ENCODE measurements at regions not wholly inside any gene's neighbourhood (a gene's known extent, or its start where the extent isn't known, plus 50 kb on each side); places are given as distances from the start of the nearest gene placed in this dataset.

GRCh38 chr1:14440166-14440565, 158.3 kb upstream of the KAZN start:
- no peak for DNase-seq (ENCODE audit: low read depth)

DNA sequence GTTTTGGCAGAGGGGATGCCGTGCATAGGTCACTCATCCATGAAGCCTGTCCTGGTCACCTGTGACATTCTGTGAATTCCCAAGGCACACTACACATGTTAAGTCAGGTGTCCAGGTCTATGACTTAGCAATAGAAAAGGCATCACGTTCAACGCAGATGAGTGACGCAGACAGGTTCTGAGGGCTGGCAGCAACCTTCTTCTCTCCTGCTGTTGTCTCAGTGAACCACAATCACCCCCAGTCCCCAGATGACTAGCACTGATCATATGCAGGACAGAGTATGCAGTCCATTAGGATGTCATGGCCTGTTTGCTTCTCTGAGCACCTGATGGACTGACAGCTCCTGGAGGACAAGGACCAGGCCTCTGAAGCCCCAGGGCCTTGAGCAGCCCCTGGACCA, 157.8 kb upstream of the KAZN start:
- no peak for DNase-seq (ENCODE audit: low read depth)

- no peak for DNase-seq (ENCODE audit: low read depth)
Measured at GRCh38 chr1:14441302-14441741, 157.2 kb upstream of the KAZN start.

DNA sequence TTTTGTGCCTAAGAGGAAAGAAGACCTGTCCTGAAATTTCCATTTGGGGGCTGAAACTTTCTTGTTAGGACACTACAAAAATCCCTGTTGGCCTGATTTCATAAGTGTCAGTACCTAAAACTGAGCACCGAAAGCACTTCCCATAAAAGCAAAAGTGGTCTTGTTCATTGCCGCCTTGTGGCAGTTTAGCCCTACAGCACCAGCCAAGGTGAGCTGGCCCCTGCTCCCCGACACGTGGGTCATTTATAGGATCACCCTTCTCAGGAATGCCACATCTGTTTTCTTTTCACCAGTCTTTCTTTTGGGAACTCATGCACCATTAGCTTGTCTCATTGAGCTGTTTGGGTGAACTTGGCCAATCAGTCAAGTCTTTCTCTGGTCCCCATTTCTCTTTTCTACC, 155.8 kb upstream of the KAZN start:
- DNase-seq (ENCODE audit: low read depth): no peak

DNA sequence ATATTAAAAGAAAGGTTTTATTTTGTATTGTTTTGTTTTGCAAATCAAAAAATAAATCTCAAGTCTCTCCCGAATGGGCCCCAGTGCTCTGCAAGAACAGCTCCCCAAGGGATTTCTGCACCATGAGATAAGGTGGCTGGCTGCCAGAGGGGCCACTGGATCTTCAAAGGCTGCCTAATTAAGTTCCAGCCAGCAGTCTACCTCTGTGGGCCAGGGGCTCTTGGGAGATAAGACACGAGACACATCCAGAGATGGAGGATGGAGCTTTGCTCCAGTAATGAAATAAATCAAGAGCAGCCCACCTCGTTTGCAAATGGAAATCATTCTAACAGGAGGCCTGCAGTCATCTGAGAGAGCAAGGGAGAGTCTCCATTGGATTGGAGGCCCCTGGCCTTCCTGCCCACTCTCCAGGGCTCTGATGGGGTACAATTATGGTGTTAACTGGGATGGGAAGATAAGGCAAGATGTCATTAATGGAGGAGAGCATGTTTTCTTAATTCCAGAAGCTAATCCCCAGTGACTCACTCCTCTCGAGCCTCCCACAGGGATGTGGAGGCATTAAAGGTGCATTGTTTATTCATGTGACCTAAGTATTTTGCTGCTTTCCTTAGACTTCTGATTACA, 155.2 kb upstream of the KAZN start:
- DNase-seq (ENCODE audit: low read depth): no peak

DNA sequence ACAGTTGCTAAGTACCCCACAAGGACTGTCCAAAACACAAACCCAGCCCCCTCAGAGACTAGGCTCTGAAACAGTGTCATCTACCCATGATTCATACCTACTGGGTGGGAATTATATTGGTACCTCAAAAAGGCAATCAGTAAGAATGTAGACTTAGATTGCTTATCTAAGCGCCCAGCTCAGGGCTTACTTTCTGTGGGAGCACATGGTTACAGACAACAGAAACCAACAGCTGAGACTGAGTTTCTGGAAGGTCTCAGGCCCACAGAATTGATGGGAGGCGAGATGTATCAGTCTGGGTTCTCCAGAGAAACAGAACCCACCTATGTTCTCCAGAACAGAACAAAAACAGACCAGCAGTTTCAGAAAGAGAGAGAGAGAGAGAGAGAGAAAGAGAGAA, 147.3 kb upstream of the KAZN start:
- no peak for DNase-seq (ENCODE audit: low read depth)

GRCh38 chr1:14452551-14452950, 145.9 kb upstream of the KAZN start:
- no peak for DNase-seq (ENCODE audit: low read depth)

DNA sequence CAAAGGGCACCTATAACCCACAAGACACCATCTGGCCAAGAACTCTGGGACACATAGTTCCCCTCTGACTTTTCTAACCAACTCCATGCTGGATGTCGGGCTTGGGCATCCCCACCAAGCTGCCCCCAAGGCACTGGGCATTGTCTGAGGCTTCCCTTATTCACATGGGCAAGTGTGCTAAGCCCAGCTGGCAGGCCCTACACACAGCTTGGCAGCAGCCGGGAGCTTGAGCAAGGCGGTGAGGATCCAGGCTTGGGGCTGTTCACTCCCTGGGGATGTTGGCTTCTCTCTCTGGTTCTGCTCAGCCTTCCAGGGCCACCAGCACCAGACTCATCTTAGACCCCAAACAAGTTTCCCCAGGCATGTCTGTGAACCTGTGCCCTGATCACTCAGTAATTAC, 138.3 kb upstream of the KAZN start:
- DNase-seq (ENCODE audit: low read depth): no peak

DNA sequence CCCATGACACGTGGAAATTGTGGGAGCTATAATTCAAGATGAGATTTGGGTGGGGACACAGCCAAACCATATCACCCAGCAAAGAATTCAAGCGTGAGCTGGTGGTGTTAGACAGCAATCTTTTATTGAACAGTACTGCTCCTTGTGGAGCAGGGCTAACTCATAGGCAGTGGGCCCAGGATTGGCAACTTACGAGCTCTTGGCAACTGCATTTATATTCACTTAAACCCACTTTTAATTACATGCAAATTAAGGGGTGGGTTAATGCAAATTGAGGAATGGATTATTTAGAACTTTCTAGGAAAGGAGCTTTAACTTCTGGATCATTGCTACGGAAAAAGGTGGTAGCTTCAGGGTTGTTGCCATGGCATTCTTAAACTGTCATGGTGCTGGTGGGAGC, 135.6 kb upstream of the KAZN start:
- DNase-seq (ENCODE audit: low read depth): no peak

DNA sequence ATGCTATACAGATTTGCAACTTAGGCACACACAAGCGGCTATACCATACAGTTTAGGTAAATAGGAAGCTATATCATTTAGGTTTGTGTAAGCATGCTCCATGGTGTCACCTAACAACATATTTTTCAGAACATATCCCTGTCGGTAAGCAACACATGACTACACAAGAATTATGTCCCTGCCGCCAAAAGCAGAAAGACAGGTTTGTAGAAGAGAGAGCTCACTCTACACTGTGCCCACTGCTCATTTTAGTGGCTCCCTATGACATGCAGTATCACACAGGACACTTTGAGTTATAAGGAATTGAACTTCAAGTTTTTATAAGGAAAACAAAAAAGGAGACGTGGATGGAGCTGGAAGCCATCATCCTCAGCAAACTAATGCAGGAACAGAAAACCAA, 132.5 kb upstream of the KAZN start:
- no peak for DNase-seq (ENCODE audit: low read depth)

GRCh38 chr1:14467112-14467511, 131.4 kb upstream of the KAZN start:
- DNase-seq (ENCODE audit: low read depth): no peak

DNA sequence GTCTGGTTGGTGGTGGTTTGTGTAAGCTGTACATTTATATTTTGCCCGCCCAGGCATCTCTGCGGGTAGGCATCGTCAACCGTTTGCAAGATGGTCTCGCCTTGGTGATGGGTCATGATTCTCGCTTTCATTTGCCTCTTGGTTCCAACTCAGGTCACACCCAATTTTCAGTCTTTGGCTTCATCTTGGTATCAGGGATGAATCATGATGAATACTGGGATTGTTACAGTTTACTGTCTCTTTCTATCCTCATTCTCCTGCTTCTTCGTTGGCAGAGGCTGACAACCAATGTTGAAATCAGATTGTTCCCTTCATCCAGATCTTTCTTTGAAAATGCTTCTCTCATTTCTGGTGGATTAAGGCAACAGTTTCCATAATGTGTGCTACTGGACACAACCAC, 129.7 kb upstream of the KAZN start:
- DNase-seq (ENCODE audit: low read depth): no peak

DNA sequence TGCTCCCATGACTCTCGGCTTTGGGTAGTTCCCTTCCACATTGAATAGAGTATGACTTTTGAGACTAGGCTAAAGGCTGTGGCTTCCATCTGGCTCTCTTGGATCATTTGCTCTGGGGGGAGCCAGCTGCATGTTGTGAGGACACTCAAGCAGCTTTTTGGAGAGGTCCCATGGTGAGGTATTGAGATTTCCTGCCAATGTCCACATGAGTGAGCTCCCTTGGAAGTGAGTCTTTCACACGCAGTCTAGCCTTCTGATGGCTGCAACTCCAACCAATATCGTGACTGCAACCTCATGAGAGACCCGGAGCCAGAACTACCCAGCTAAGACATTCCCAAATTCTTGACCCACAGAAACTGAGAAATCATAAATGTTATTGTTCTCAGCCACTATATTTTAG, 127.7 kb upstream of the KAZN start:
- no peak for DNase-seq (ENCODE audit: low read depth)

DNA sequence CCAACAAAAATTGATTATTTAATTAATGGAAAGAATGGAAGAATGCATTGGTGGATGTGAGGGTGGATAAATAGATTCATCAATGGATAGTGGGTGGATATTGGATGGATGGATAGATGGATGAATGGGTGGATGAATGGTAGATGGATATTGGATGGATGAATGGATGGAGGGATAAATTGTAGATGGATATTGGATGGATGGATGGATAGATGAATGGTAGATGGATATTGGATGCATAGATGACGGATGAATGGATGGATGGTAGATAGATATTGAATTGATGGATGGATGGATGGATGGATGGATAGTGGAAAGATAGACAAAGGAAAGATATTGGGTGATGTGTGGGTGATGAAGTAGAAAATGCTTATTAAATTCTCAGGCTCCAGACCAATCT, 123.6 kb upstream of the KAZN start:
- no peak for DNase-seq (ENCODE audit: low read depth)

DNA sequence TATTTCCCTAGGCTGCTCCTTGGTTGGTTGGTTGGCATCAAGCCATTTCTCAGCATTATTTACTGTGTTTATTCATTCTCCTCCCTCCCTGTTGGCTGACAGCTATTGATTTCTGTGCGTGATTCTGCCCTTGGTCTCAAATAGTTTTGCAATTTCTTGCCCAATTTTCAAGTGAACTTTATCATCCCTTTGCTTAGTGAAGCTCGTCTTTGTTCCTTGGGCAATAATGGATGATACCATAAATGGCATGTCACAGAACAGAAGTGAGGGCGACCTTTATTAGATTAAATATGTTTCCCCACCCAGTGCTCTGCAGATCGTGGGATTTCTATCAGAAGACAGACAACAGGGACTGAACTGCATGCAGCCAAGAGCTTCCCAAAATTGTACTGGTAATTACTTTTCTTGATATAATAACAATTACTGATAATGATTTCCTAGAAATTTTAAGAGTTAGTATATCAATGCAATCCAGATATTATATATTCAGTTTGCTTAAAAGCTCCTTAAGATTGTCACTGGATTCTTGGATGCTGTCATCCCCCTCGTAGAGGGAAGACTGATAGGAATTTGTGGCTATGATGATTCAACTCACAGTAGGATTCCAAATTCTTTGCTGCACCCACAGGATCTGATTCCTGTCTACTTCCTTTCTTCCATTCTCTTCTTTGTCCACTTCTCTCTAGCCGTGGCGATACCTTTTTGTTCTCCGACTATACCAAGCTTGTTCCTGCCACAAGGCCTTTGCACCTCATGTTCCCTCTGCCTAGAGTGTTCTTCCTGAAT, 122.1 kb upstream of the KAZN start:
- no peak for DNase-seq (ENCODE audit: low read depth)

DNA sequence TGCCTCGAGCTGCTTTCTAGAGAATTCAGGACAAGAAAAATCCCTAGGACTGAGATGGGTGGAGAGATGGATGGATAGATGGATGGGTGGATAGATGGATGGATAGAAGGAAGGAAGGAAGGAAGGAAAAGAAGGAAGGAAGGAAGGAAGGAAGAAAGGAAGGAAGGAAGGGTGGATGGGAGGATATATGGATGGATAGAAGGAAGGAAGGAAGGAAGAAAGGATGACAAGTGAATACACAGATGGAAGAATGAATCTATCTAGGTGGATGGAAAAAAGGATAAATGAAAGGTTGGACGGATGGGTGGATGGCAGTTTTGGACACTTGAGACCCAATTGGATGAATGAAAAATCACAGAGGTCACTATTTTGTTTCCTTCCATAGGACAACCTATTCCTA, 120.4 kb upstream of the KAZN start:
- DNase-seq (ENCODE audit: low read depth): no peak

DNA sequence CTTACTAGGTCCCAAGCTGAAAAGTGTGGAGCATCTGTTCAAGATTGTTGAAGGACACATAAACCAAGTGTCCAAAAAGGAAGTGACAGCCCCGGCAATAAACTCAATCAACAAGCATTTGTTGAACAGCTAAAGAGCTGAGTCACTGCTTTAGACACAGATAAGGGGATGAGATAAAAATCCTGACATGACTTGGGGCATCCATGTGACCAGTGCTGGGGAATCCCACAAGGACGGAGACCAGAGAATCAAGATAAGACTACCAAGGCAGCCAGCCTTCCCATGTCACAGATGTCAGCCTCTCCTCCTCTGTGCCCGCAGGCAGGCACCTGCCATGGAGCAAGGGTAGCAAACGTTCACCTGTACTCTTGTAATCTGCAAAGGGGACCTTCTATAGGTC, 118.6 kb upstream of the KAZN start:
- no peak for DNase-seq (ENCODE audit: low read depth)

DNA sequence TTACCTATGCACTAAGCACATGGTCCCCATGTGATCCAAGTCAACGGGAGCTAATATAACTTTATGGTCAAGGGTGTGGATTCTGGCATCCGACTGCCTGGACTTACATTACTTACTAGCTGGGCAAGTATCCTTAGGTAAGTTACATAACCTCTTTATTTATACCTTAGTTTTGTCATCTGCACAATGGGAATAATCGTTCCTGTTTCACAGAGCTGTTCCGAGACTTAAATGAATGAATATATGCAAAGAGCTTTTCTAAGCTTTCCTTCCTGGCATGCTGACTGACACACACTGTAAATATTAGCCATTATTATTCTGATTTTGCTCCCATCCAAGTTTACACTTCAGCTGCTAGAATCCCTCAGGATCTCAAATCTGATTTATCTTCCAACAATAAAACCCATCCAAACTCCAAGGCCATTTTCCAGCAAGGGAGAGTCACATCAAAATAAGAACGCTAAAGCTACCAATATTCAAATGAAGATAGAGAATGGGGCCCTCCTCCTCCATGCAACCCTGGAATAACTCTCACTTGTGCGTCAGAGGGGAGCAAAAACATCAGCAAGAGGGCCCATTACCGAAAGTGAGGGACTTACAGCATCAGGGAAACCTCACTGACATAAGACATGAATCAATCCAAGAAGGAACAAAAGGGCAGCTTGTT, 115.6 kb upstream of the KAZN start:
- DNase-seq (ENCODE audit: low read depth): peak; percentile 49

DNA sequence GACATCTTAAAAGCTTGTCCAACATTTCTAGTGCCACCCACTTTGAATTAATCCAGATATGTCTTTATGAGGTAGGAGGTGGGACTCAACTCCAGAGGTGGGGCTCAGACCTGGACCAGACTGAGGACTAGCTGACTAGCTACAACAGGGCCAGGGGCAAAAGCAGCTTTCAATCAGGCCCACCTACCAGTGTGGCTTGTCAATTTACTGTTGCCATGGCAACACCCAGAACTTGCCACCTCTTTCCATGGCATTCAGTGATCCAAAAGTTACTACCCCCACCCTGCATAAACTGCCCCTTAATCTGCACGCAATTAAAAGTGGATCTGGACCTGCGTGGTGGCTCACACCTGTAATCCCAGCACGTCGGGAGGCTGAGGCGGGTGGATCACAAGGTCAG, 113.2 kb upstream of the KAZN start:
- DNase-seq (ENCODE audit: low read depth): no peak

DNA sequence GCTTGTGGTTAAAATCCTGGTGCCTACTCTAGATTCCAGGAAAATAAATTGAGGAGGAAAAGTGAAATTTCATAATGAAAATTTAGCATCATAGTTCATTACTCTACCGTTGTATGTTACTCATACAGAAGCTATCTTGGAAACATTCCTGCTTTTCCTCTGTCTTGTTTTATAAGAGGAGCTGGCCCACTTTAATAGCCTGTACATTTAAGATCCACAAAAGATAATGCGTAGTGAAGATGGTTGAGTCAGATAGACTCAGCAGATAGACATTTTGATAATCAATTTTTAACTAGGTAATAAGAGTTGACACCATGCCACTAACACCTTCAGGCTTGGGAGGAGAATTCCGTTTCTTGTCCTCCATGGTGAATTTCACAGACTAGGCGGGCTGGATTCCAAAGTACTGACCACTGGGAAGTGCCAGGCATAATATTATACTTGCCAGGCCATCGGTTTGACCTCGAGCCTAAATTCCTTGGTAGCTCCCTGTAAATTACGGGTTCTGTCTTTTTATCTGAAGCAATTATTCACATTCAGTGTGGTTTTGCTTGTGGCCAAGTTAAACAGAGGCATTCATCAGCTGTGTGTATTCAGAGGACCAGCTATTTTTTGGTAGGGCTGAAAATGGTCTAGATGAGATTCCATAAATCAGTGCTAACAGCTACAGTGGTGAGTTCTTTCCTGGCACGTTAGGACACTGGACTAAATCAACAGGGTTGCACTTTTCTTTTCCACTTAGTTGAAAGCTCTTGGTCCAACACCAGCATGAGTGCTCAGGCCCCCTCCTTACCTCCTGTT, 111.9 kb upstream of the KAZN start:
- DNase-seq (ENCODE audit: low read depth): no peak

DNA sequence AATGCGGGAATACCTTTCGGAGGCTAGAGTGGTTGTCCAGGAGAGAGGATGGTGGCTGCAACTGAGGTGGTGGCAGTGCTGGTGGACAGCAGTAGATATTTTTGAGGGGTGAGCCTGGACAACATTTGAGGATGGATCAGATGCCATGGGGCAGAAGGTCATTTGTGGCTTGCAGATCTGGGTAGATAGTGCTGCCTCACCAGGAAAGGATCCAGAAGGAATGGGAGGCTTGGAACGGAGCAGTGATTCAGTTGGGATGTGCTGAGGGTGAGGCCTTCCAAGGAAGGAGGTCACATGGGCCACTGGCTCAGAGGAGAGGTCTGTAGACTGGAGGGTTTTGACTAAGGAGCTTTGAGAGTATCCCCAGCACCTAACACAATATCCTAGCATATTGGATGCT, 110.8 kb upstream of the KAZN start:
- no peak for DNase-seq (ENCODE audit: low read depth)

DNA sequence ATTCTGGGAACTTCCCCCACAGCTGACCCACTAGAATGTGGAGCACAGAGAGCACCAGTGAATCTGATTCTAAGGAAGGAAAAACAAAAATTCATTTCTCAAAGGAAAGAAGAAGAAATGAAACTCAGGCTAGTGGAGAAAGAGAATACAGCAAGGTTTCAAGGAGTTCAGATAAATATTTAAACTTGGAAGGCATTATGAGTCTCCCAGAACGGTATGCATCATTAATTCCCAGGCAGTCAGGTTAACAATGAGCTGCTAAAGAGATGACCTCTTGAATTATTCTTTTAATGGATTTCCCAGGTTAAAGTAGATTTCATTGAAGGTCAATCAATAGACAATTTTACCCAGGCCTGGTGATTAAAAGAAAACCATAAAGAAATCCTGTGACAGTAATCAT, 103.6 kb upstream of the KAZN start:
- no peak for DNase-seq (ENCODE audit: low read depth)
